HEK293 (cell line): ENCODE measurements at regions not wholly inside any gene's neighbourhood (a gene's known extent, or its start where the extent isn't known, plus 50 kb on each side); places are given as distances from the start of the nearest gene placed in this dataset.

ENCODE experiments used
- CTCF ChIA-PET: fragments of 350-600 bp; formaldehyde crosslinking; extraction: SDS; loops from one replicate; lab custom pipeline; 2021; ENCODE audit warnings: antibody characterized with exemption; lab: Yijun Ruan, JAX
- POLR2A ChIA-PET: fragments of 300-600 bp; formaldehyde crosslinking; extraction: SDS; loops from one replicate; lab custom pipeline; 2020; ENCODE audit warnings: antibody characterized with exemption, inconsistent platforms; lab: Yijun Ruan, JAX
- H3K27ac ChIP-seq: fragments of 200-500 bp; sonication (Bioruptor generic); 2 replicates; pipeline ENCODE4 v1.5.1; 2014; ENCODE audit warnings: low read depth, low read length, control low read depth, inconsistent platforms; ENCODE audit errors: extremely low read depth
- H3K36me3 ChIP-seq, 2 experiments: fragments of 200-500 bp in 1 of 2; sonication (Bioruptor generic) in 1 of 2; 1 replicate in 1 of 2; 2 replicates in 1 of 2; pipeline ENCODE4 v1.5.1; 2014 to 2017; ENCODE audit warnings: inconsistent platforms in 2 of 2, low read length in 2 of 2; ENCODE audit not compliant: control insufficient read depth in 2 of 2, insufficient read depth in 1 of 2
- H3K4me1 ChIP-seq: fragments of 200-500 bp; sonication (Bioruptor generic); 2 replicates; pipeline ENCODE4 v1.5.1; 2014; ENCODE audit warnings: mild to moderate bottlenecking, low read length, inconsistent platforms; ENCODE audit not compliant: control insufficient read depth, insufficient read depth
- H3K4me3 ChIP-seq: 2 replicates; pipeline ENCODE4 v1.5.1; 2011; ENCODE audit warnings: low read depth, mild to moderate bottlenecking, control low read depth, low read length, moderate library complexity
- H3K9me3 ChIP-seq: fragments of 200-500 bp; sonication (Bioruptor generic); 2 replicates; pipeline ENCODE4 v1.5.1; 2014; ENCODE audit warnings: low read depth, low read length, inconsistent platforms; ENCODE audit not compliant: control insufficient read depth, insufficient read depth
- BCL6B ChIP-seq: fragments of 450-650 bp; formaldehyde crosslinking; IDR thresholded peaks from 2 replicates; pipeline ENCODE4 v1.5.1; 2017; ENCODE audit warnings: missing biosample characterization, missing genetic modification characterization
- KLF8 ChIP-seq: fragments of 450-650 bp; formaldehyde crosslinking; IDR thresholded peaks from 2 replicates; pipeline ENCODE4 v1.5.1; 2016; ENCODE audit warnings: missing biosample characterization, missing genetic modification characterization
- KLF9 ChIP-seq: fragments of 450-650 bp; formaldehyde crosslinking; IDR thresholded peaks from 2 replicates; pipeline ENCODE4 v1.5.1; 2016; ENCODE audit warnings: missing biosample characterization, missing genetic modification characterization, low read depth
- SP3 ChIP-seq: fragments of 450-650 bp; formaldehyde crosslinking; IDR thresholded peaks from 2 replicates; pipeline ENCODE4 v1.5.1; 2016; ENCODE audit warnings: missing biosample characterization, missing genetic modification characterization
- ZNF114 ChIP-seq: fragments of 450-650 bp; formaldehyde crosslinking; IDR thresholded peaks from 2 replicates; pipeline ENCODE4 v1.5.0; 2017; ENCODE audit warnings: missing biosample characterization, missing genetic modification characterization
- ZNF155 ChIP-seq: fragments of 450-650 bp; formaldehyde crosslinking; IDR thresholded peaks from 2 replicates; pipeline ENCODE4 v1.5.1; 2016; ENCODE audit warnings: missing biosample characterization, missing genetic modification characterization
- ZNF23 ChIP-seq: fragments of 450-650 bp; formaldehyde crosslinking; IDR thresholded peaks from 2 replicates; pipeline ENCODE4 v1.5.1; 2016; ENCODE audit warnings: missing biosample characterization, missing genetic modification characterization, borderline replicate concordance
- ZNF24 ChIP-seq: fragments of 450-650 bp; formaldehyde crosslinking; IDR thresholded peaks from 2 replicates; pipeline ENCODE4 v1.5.1; 2016; ENCODE audit warnings: missing biosample characterization, missing genetic modification characterization
- ZNF266 ChIP-seq: fragments of 450-650 bp; formaldehyde crosslinking; IDR thresholded peaks from 2 replicates; pipeline ENCODE4 v1.5.1; 2016; ENCODE audit warnings: missing biosample characterization, missing genetic modification characterization, low read depth
- ZNF311 ChIP-seq: fragments of 450-650 bp; formaldehyde crosslinking; IDR thresholded peaks from 2 replicates; pipeline ENCODE4 v1.5.1; 2017; ENCODE audit warnings: missing biosample characterization, missing genetic modification characterization, borderline replicate concordance
- ZNF37A ChIP-seq: fragments of 450-650 bp; IDR thresholded peaks from 2 replicates; pipeline ENCODE4 v1.5.1; 2018; ENCODE audit warnings: missing biosample characterization, missing genetic modification characterization
- ZNF580 ChIP-seq: fragments of 450-650 bp; formaldehyde crosslinking; IDR thresholded peaks from 2 replicates; pipeline ENCODE4 v1.5.1; 2016; ENCODE audit warnings: missing biosample characterization, missing genetic modification characterization
- ZNF596 ChIP-seq: fragments of 450-650 bp; IDR thresholded peaks from 2 replicates; pipeline ENCODE4 v1.5.0; 2018; ENCODE audit warnings: missing biosample characterization, mild to moderate bottlenecking, missing genetic modification characterization, moderate library complexity
- ZNF639 ChIP-seq: fragments of 450-650 bp; formaldehyde crosslinking; IDR thresholded peaks from 2 replicates; pipeline ENCODE4 v1.5.1; 2016; ENCODE audit warnings: missing biosample characterization, missing genetic modification characterization
- TF ChIP-seq, protein P1 (sequence below): fragments of 450-650 bp; formaldehyde crosslinking; IDR thresholded peaks from 2 replicates; pipeline ENCODE4 v1.5.1; 2016; ENCODE audit warnings: missing biosample characterization, missing genetic modification characterization
- TF ChIP-seq, protein P2 (sequence below): fragments of 450-650 bp; formaldehyde crosslinking; IDR thresholded peaks from 2 replicates; pipeline ENCODE4 v1.5.1; 2016; ENCODE audit warnings: missing biosample characterization, missing genetic modification characterization, borderline replicate concordance

- Histone ChIP-seq H3K27ac (no peak overlapping the region), H3K4me3 (no peak overlapping the region), H3K9me3 (no peaks in the 10 kb centered on the region), H3K4me1 (no peaks in the 10 kb centered on the region), H3K36me3 (no peaks in the 10 kb centered on the region)
- TF ChIP-seq KLF8 (no peak), ZNF266 (tag by site-specific recombination) (no peak), ZNF639 (tag by site-specific recombination) (no peak), ZNF23 (tag by site-specific recombination) (no peak), ZNF155 (tag by site-specific recombination) (no peak), ZNF24 (no peak), ZNF596 (tag by site-specific recombination) (no peak), ZNF580 (tag by site-specific recombination) (no peak), ZNF37A (no peak), ZNF114 (tag by site-specific recombination) (no peak)
- TF ChIP-seq, protein P1, sequence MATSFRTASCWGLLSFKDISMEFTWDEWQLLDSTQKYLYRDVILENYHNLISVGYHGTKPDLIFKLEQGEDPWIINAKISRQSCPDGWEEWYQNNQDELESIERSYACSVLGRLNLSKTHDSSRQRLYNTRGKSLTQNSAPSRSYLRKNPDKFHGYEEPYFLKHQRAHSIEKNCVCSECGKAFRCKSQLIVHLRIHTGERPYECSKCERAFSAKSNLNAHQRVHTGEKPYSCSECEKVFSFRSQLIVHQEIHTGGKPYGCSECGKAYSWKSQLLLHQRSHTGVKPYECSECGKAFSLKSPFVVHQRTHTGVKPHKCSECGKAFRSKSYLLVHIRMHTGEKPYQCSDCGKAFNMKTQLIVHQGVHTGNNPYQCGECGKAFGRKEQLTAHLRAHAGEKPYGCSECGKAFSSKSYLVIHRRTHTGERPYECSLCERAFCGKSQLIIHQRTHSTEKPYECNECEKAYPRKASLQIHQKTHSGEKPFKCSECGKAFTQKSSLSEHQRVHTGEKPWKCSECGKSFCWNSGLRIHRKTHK (tag by site-specific recombination) = no peak
- ChIA-PET CTCF (no interaction called here), POLR2A (no interaction called here)
These were observed 307.5 kb upstream of the GNPDA2 start for GRCh38 chr4:45033676-45034419.

DNA sequence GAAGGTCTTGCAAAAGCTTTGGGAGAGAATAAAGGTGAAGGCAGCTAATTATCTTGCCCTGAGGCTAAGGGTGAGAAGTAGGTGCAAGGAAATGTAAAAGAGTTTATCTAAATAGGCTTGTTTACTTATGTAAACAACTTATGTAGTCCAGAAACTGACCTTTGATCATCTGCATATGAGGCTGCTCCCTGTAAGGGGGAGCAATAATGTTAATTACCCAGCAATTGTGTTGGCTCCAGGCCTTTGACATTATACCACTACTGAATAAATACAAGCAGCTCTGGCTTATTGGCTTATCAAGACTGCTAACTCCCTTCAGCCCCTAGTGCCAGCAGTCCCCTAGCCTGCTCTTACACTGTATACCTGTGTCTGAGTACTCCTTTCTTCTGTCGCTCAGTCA is 303.7 kb upstream of the GNPDA2 start:
- POLR2A ChIA-PET = no interaction called here
- no peak overlapping the region for H3K27ac ChIP-seq
- CTCF ChIA-PET = no interaction called here

More for the DNA sequence above, 303.7 kb upstream of the GNPDA2 start:
- H3K9me3 ChIP-seq = no peaks in the 10 kb centered on the region
- no peak overlapping the region for H3K4me3 ChIP-seq
- H3K4me1 ChIP-seq = no peaks in the 10 kb centered on the region
- H3K36me3 ChIP-seq = no peaks in the 10 kb centered on the region
- no peak for TF ChIP-seq BCL6B (tag by site-specific recombination)
- TF ChIP-seq SP3 (tag by site-specific recombination) = no peak
- no peak for TF ChIP-seq KLF9 (tag by site-specific recombination)
- TF ChIP-seq ZNF311 = no peak
- TF ChIP-seq, protein P2, sequence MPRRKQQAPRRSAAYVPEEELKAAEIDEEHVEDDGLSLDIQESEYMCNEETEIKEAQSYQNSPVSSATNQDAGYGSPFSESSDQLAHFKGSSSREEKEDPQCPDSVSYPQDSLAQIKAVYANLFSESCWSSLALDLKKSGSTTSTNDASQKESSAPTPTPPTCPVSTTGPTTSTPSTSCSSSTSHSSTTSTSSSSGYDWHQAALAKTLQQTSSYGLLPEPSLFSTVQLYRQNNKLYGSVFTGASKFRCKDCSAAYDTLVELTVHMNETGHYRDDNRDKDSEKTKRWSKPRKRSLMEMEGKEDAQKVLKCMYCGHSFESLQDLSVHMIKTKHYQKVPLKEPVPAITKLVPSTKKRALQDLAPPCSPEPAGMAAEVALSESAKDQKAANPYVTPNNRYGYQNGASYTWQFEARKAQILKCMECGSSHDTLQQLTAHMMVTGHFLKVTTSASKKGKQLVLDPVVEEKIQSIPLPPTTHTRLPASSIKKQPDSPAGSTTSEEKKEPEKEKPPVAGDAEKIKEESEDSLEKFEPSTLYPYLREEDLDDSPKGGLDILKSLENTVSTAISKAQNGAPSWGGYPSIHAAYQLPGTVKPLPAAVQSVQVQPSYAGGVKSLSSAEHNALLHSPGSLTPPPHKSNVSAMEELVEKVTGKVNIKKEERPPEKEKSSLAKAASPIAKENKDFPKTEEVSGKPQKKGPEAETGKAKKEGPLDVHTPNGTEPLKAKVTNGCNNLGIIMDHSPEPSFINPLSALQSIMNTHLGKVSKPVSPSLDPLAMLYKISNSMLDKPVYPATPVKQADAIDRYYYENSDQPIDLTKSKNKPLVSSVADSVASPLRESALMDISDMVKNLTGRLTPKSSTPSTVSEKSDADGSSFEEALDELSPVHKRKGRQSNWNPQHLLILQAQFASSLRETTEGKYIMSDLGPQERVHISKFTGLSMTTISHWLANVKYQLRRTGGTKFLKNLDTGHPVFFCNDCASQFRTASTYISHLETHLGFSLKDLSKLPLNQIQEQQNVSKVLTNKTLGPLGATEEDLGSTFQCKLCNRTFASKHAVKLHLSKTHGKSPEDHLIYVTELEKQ (tag by site-specific recombination) = no peak
